Endodermal cell (in vitro differentiated cells): ENCODE measurements at regions not wholly inside any gene's neighbourhood (a gene's known extent, or its start where the extent isn't known, plus 50 kb on each side); places are given as distances from the start of the nearest gene placed in this dataset.

Experiments used
- DNase-seq: peaks from one replicate; pipeline ENCODE4 v3.0.0-alpha.2; 2017
- H3K27ac ChIP-seq: 2 replicates; pipeline ENCODE4 v1.5.1; 2013; ENCODE audit warnings: mild to moderate bottlenecking, low read depth, low read length, moderate library complexity
- H3K27me3 ChIP-seq: 2 replicates; pipeline ENCODE4 v1.6.1; 2013; ENCODE audit warnings: mild to moderate bottlenecking, low read length, moderate library complexity; ENCODE audit not compliant: insufficient read depth, control insufficient read depth, poor library complexity, severe bottlenecking
- H3K36me3 ChIP-seq: 2 replicates; pipeline ENCODE4 v1.7.0; 2013; ENCODE audit warnings: mild to moderate bottlenecking, low read length, moderate library complexity; ENCODE audit not compliant: control insufficient read depth, insufficient read depth
- H3K4me1 ChIP-seq: one replicate; pipeline ENCODE4 v1.7.0; 2013; ENCODE audit warnings: low read length; ENCODE audit not compliant: control insufficient read depth, insufficient read depth
- H3K4me3 ChIP-seq: 2 replicates; pipeline ENCODE4 v1.5.1; 2013; ENCODE audit warnings: mild to moderate bottlenecking, low read length, moderate library complexity
- H3K9ac ChIP-seq: 2 replicates; pipeline ENCODE4 v1.6.1; 2013; ENCODE audit warnings: mild to moderate bottlenecking, low read length, moderate library complexity; ENCODE audit not compliant: poor library complexity, severe bottlenecking; ENCODE audit errors: extremely low read depth
- H3K9me3 ChIP-seq: 2 replicates; pipeline ENCODE4 v1.6.1; 2013; ENCODE audit warnings: mild to moderate bottlenecking, low read length, moderate library complexity; ENCODE audit not compliant: control insufficient read depth
- H3K27ac Mint-ChIP-seq: 2 replicates; pipeline ENCODE4 v1.8.0; 2020; ENCODE audit warnings: mixed read lengths
- H3K27me3 Mint-ChIP-seq: 2 replicates; pipeline ENCODE4 v1.8.0; 2021; ENCODE audit warnings: mild to moderate bottlenecking, mixed read lengths; ENCODE audit not compliant: insufficient read depth
- H3K36me3 Mint-ChIP-seq: 2 replicates; pipeline ENCODE4 v1.8.0; 2020; ENCODE audit warnings: low read depth, mixed read lengths
- H3K4me1 Mint-ChIP-seq: 2 replicates; pipeline ENCODE4 v1.8.0; 2020; ENCODE audit warnings: mixed read lengths
- H3K4me3 Mint-ChIP-seq: 2 replicates; pipeline ENCODE4 v1.8.0; 2020; ENCODE audit warnings: mild to moderate bottlenecking, moderate library complexity, mixed read lengths
- H3K9me3 Mint-ChIP-seq: 2 replicates; pipeline ENCODE4 v1.8.0; 2020; ENCODE audit warnings: mild to moderate bottlenecking, mixed read lengths
- CTCF ChIP-seq: fragments of 200-600 bp; sonication (generic); conservative IDR thresholded peaks from 2 replicates; pipeline ENCODE4 v1.5.0; 2021; ENCODE audit warnings: antibody characterized with exemption, mild to moderate bottlenecking
- WGBS, 2 experiments: methylation state at CpG; one replicate each; pipeline versions ENCODE4 v1.1.5 to v1.1.7; 2013; ENCODE audit warnings: missing lambda C conversion rate in 2 of 2, mixed read lengths in 1 of 2; ENCODE audit not compliant: insufficient coverage in 1 of 2, insufficient read length in 1 of 2; 5-methylcytosine and 5-hydroxymethylcytosine counted together

GRCh38 chrX:69072486-69073006 lies 92.7 kb downstream of the PJA1 start:
- no peak for DNase-seq
- no peak for TF ChIP-seq CTCF
- H3K9me3 Mint-ChIP-seq = peaks cover 63% of the 10 kb centered on the region
- Histone ChIP-seq H3K9ac (no peak overlapping the region), H3K36me3 (no peaks in the 10 kb centered on the region), H3K4me3 (no peak overlapping the region), H3K9me3 (no peaks in the 10 kb centered on the region), H3K27ac (no peak overlapping the region), H3K27me3 (no peaks in the 10 kb centered on the region), H3K4me1 (peaks cover 5% of the 10 kb centered on the region)
- WGBS, 2 experiments = 87% methylated on average over 3 of the region's 6 CpGs; no CpG with 5 or more reads in 1 of the 2 experiments
- no peaks in the 10 kb centered on the region for H3K27me3 Mint-ChIP-seq
- H3K27ac Mint-ChIP-seq = no peak overlapping the region
- peaks cover 2% of the 10 kb centered on the region for H3K4me1 Mint-ChIP-seq
- H3K4me3 Mint-ChIP-seq = no peak overlapping the region
- no peaks in the 10 kb centered on the region for H3K36me3 Mint-ChIP-seq

GRCh38 chrX:69070949-69071650 lies 94.2 kb downstream of the PJA1 start:
- no peaks in the 10 kb centered on the region for H3K36me3 Mint-ChIP-seq
- H3K27ac Mint-ChIP-seq = no peak overlapping the region
- H3K9me3 Mint-ChIP-seq = peaks cover 61% of the 10 kb centered on the region
- H3K9ac ChIP-seq = no peak overlapping the region
- no peak overlapping the region for H3K27ac ChIP-seq
- TF ChIP-seq CTCF = no peak
- H3K36me3 ChIP-seq = no peaks in the 10 kb centered on the region
- no peaks in the 10 kb centered on the region for H3K27me3 Mint-ChIP-seq
- no peak overlapping the region for H3K4me3 Mint-ChIP-seq
- no peak overlapping the region for H3K4me3 ChIP-seq
- no peaks in the 10 kb centered on the region for H3K9me3 ChIP-seq
- no peak for DNase-seq
- peaks cover 5% of the 10 kb centered on the region for H3K4me1 ChIP-seq
- H3K27me3 ChIP-seq = no peaks in the 10 kb centered on the region
- WGBS, 2 experiments = 79 to 93% methylated on average over 3 to 12 of the region's 12 CpGs
- H3K4me1 Mint-ChIP-seq = peaks cover 5% of the 10 kb centered on the region

- no peak for TF ChIP-seq CTCF
- WGBS, 2 experiments = 94 to 96% methylated on average over 2 to 3 of the region's 3 CpGs
- Histone ChIP-seq H3K27ac (no peak overlapping the region), H3K9me3 (no peaks in the 10 kb centered on the region), H3K4me1 (peaks cover 5% of the 10 kb centered on the region), H3K4me3 (no peak overlapping the region), H3K27me3 (no peaks in the 10 kb centered on the region), H3K9ac (no peak overlapping the region), H3K36me3 (no peaks in the 10 kb centered on the region)
- no peak overlapping the region for H3K4me3 Mint-ChIP-seq
- peaks cover 5% of the 10 kb centered on the region for H3K4me1 Mint-ChIP-seq
- peaks cover 55% of the 10 kb centered on the region for H3K9me3 Mint-ChIP-seq
- no peak overlapping the region for H3K27ac Mint-ChIP-seq
- H3K36me3 Mint-ChIP-seq = no peaks in the 10 kb centered on the region
- no peaks in the 10 kb centered on the region for H3K27me3 Mint-ChIP-seq
- no peak for DNase-seq
Observed at GRCh38 chrX:69069876-69070275, 95.4 kb downstream of the PJA1 start.
